PC-9 (cell line): ENCODE measurements at regions not wholly inside any gene's neighbourhood (a gene's known extent, or its start where the extent isn't known, plus 50 kb on each side); places are given as distances from the start of the nearest gene placed in this dataset.

ENCODE experiments used
- BruUV-seq: library from RNA; stranded (reverse); fragments of 400-500 nt; replicated peaks from 2 replicates; lab custom pipeline; 2021; lab: Mats Ljungman, UMichigan
- CTCF ChIA-PET: fragments of 300-600 bp; sonication (Branson Sonifier 250); formaldehyde crosslinking; loops from one replicate; lab custom pipeline; 2022; ENCODE audit warnings: antibody characterized with exemption; lab: Charles Lee
- POLR2A ChIA-PET: fragments of 300-600 bp; sonication (Branson Sonifier 250); formaldehyde crosslinking; loops from one replicate; lab custom pipeline; 2022; ENCODE audit warnings: antibody characterized with exemption; ENCODE audit not compliant: unreplicated experiment; lab: Charles Lee
- DNase-seq, 2 experiments: peaks; one replicate each; pipeline versions ENCODE4 v3.0.0 to v3.0.0-alpha.2; 2015 to 2022; ENCODE audit warnings: mixed read lengths in 1 of 2
- H2AFZ ChIP-seq: fragments of 200-600 bp; sonication (generic); 2 replicates; pipeline ENCODE4 v1.8.1; 2017; ENCODE audit warnings: antibody characterized with exemption
- H3F3A ChIP-seq: fragments of 200-600 bp; sonication (generic); 2 replicates; pipeline ENCODE4 v1.8.1; 2017; ENCODE audit warnings: antibody characterized with exemption, mild to moderate bottlenecking, low read depth; ENCODE audit not compliant: insufficient read depth
- H3K27ac ChIP-seq: fragments of 200-600 bp; sonication (generic); 2 replicates; pipeline ENCODE4 v1.6.1; 2016; ENCODE audit warnings: mixed run types
- H3K27me3 ChIP-seq: fragments of 200-600 bp; sonication (generic); 2 replicates; pipeline ENCODE4 v1.6.1; 2016; ENCODE audit warnings: low read depth, mixed run types; ENCODE audit not compliant: insufficient read depth
- H3K36me3 ChIP-seq: fragments of 200-600 bp; sonication (generic); 2 replicates; pipeline ENCODE4 v1.6.1; 2016; ENCODE audit warnings: low read depth, mixed run types
- H3K4me1 ChIP-seq: fragments of 200-600 bp; sonication (generic); replicated peaks from 2 replicates; pipeline ENCODE4 v1.6.1; 2016; ENCODE audit warnings: mixed run types; ENCODE audit not compliant: insufficient read depth
- H3K4me2 ChIP-seq: fragments of 200-600 bp; sonication (generic); 2 replicates; pipeline ENCODE4 v1.6.1; 2017; ENCODE audit warnings: mixed run types
- H3K4me3 ChIP-seq: fragments of 200-600 bp; sonication (generic); 2 replicates; pipeline ENCODE4 v1.6.1; 2016; ENCODE audit warnings: mixed run types
- H3K79me2 ChIP-seq: fragments of 200-600 bp; sonication (generic); 2 replicates; pipeline ENCODE4 v1.6.1; 2017; ENCODE audit warnings: low read depth, mixed run types
- H3K9me2 ChIP-seq: fragments of 200-600 bp; sonication (generic); 2 replicates; pipeline ENCODE4 v1.8.1; 2017; ENCODE audit warnings: mild to moderate bottlenecking; ENCODE audit not compliant: insufficient read depth
- H3K9me3 ChIP-seq: fragments of 200-600 bp; sonication (generic); 2 replicates; pipeline ENCODE4 v1.8.1; 2016; ENCODE audit warnings: low read depth; ENCODE audit not compliant: insufficient read depth
- H4K20me1 ChIP-seq: fragments of 200-600 bp; sonication (generic); 2 replicates; pipeline ENCODE4 v1.8.1; 2017; ENCODE audit not compliant: insufficient read depth
- EZH2 ChIP-seq: fragments of 200-600 bp; sonication (generic); IDR thresholded peaks from 2 replicates; pipeline ENCODE4 v1.8.0; 2017; ENCODE audit warnings: antibody characterized with exemption, low read depth
- intact Hi-C: fragments of 100-400 bp; cut with micrococcal nuclease; formaldehyde crosslinking; loops from one replicate; pipeline ENCODE4 v1.10.0; 2022; ENCODE audit not compliant: unreplicated experiment
- TF ChIP-seq, protein P1 (sequence below): fragments of 200-600 bp; sonication (generic); conservative IDR thresholded peaks from 2 replicates; pipeline ENCODE4 v1.6.1; 2017; ENCODE audit warnings: mixed run types, antibody characterized with exemption, mild to moderate bottlenecking, moderate library complexity

DNA sequence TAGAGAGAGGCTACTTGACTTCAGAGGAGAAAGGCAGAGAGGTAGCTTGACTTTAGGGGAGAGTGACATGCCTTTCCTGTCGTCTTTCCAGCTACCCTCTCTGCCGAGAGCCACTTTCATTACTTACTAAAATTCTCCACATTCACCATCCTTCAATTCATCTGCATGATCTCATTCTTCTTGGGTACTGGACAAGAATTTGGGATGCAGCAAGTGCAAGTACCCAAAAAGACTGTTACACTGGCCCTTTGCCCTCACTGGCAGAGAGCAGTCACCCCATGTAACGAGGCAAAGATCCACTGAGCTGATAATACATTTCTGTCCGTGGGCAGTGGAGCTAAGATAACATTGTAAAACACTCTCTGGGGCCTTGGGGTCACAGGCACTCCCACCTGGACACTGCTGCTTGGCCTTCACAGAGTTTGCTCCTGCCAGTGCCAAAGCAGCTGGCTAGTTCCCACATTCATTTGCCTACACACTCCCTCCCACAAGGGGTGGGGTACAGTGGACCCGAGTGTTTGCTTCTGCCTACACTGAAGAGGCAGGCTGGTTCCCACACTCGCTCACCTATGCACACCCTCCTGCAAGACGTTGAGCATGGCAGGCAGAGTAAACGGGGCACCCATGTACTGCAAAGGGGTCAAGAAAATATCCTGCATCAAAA, 1276.9 kb upstream of the PCDH9 start:
- Histone ChIP-seq H3K4me2 (no peak overlapping the region), H3K27me3 (no peaks in the 10 kb centered on the region), H3K9me2 (no peaks in the 10 kb centered on the region), H3K27ac (no peak overlapping the region), H3K79me2 (no peaks in the 10 kb centered on the region), H3K4me1 (no peaks in the 10 kb centered on the region), H3K9me3 (no peaks in the 10 kb centered on the region), H4K20me1 (no peaks in the 10 kb centered on the region), H2AFZ (no peak overlapping the region), H3K4me3 (no peak overlapping the region), H3F3A (no peaks in the 10 kb centered on the region), H3K36me3 (no peaks in the 10 kb centered on the region)
- TF ChIP-seq EZH2, result no peak
- TF ChIP-seq, protein P1, sequence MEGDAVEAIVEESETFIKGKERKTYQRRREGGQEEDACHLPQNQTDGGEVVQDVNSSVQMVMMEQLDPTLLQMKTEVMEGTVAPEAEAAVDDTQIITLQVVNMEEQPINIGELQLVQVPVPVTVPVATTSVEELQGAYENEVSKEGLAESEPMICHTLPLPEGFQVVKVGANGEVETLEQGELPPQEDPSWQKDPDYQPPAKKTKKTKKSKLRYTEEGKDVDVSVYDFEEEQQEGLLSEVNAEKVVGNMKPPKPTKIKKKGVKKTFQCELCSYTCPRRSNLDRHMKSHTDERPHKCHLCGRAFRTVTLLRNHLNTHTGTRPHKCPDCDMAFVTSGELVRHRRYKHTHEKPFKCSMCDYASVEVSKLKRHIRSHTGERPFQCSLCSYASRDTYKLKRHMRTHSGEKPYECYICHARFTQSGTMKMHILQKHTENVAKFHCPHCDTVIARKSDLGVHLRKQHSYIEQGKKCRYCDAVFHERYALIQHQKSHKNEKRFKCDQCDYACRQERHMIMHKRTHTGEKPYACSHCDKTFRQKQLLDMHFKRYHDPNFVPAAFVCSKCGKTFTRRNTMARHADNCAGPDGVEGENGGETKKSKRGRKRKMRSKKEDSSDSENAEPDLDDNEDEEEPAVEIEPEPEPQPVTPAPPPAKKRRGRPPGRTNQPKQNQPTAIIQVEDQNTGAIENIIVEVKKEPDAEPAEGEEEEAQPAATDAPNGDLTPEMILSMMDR, result no peak
- intact Hi-C loops, result no loop called here
- BruUV-seq, result no TSS peak
- ChIA-PET POLR2A (no interaction called here), CTCF (no interaction called here)
- DNase-seq, result no peak

DNA sequence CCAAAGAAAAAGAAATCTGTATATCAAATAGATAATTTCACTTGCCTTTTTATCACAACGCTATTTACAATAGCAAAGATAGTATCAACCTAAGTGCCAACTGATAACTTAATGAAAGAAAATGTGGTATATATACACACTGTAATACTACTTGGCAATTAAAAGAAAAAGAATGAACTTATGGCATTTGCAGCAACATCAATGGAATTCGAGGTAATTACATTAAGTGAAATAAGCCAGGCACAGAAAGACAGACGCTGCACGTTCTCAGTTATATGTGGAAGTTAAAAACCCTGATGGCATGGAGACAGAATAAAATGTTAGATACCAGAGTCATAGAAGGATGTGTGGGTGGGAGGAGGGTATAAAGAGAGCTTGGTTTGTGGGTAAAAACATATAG, 1260.5 kb upstream of the PCDH9 start:
- no peak for DNase-seq
- no TSS peak for BruUV-seq
- Histone ChIP-seq H3K79me2 (no peaks in the 10 kb centered on the region), H3K36me3 (no peaks in the 10 kb centered on the region), H3K27ac (no peak overlapping the region), H4K20me1 (no peaks in the 10 kb centered on the region), H3K9me2 (no peaks in the 10 kb centered on the region), H3K4me2 (no peak overlapping the region), H3K4me1 (no peaks in the 10 kb centered on the region), H3K4me3 (no peak overlapping the region), H3K9me3 (no peaks in the 10 kb centered on the region), H3K27me3 (no peaks in the 10 kb centered on the region), H3F3A (no peaks in the 10 kb centered on the region), H2AFZ (no peak overlapping the region)
- CTCF ChIA-PET, result no interaction called here
- TF ChIP-seq, protein P1, result no peak
- TF ChIP-seq EZH2, result no peak
- intact Hi-C loops, result no loop called here
- POLR2A ChIA-PET, result no interaction called here

DNA sequence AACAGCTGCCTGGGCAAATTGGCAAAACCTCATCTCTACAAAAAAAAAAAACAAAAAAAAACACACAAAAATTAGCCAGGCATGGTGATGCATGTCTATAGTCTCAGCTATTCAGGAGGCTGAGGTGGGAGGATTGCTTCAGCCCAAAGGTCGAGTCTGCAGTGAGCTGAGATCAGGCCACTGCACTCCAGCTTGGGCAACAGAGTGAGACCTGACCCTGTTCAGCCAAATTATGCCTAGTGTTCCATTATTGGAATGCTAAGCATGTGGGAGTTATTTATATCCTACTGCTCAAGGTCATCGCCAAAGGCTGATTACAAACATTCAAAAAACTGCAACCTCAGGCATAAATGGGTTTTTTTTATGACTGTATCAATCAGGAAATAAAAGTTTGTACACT, 1251.0 kb upstream of the PCDH9 start:
- ChIA-PET CTCF (interaction anchor here (0.6 kb wide), 1 partner anchor 880 kb away, joined by 3 read pairs; no protein-coding TSS in a partner anchor), POLR2A (no interaction called here)
- Histone ChIP-seq H4K20me1 (no peaks in the 10 kb centered on the region), H3K79me2 (no peaks in the 10 kb centered on the region), H3K27me3 (no peaks in the 10 kb centered on the region), H3F3A (no peaks in the 10 kb centered on the region), H3K4me2 (no peak overlapping the region), H3K36me3 (no peaks in the 10 kb centered on the region), H3K9me2 (no peaks in the 10 kb centered on the region), H3K27ac (no peak overlapping the region), H3K4me3 (no peak overlapping the region), H3K4me1 (no peaks in the 10 kb centered on the region), H3K9me3 (no peaks in the 10 kb centered on the region), H2AFZ (no peak overlapping the region)
- TF ChIP-seq, protein P1, result no peak
- no peak for TF ChIP-seq EZH2
- no peak for DNase-seq
- no TSS peak for BruUV-seq
- intact Hi-C loops, result no loop called here
